GM21423 (cell line): ENCODE measurements at regions not wholly inside any gene's neighbourhood (a gene's known extent, or its start where the extent isn't known, plus 50 kb on each side); places are given as distances from the start of the nearest gene placed in this dataset.

Experiments used
- ATAC-seq: cut with Tn5 transposase; IDR thresholded peaks from one replicate; pipeline ENCODE4 v1.9.1; 2021; ENCODE audit warnings: mild to moderate bottlenecking, moderate library complexity; ENCODE audit not compliant: unreplicated experiment

DNA sequence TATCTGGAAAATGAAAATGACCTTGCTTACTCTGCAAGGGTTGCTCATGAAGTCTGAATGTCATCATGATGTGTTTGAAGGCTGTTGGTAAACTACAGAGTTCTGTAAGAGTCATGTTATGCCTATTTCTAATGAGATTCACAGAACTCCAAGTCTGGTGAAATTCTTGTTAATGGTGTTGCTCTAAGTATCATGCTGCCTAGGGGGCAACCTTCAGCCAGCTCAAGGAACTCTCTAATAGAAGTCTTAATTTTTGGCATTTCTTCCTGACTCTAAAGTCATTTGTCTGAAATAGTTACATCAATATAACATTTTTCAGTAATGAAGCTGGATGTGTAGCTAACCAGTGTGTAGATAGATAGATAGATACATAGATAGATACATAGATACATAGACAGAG is 302.8 kb downstream of the FAT3 start:
- no peak for ATAC-seq

DNA sequence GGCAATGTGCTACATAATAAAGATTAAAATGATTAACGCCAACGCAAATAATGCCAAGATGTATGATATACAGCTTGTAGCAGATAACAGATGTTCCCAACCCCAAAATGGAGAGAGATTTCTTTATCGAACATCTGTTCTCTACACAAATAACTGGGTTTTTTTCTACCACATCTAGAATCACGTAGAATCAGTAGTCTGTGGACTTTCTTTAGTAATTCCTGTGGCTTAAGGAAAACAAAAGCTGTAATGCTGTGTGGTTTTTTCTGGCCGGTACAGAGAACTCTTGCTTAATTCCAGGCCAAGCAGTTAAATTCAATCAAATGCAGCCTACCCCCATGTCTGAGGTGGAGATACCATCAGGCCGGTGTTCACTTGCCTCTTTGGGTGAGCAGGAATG is 303.4 kb downstream of the FAT3 start:
- ATAC-seq = no peak

DNA sequence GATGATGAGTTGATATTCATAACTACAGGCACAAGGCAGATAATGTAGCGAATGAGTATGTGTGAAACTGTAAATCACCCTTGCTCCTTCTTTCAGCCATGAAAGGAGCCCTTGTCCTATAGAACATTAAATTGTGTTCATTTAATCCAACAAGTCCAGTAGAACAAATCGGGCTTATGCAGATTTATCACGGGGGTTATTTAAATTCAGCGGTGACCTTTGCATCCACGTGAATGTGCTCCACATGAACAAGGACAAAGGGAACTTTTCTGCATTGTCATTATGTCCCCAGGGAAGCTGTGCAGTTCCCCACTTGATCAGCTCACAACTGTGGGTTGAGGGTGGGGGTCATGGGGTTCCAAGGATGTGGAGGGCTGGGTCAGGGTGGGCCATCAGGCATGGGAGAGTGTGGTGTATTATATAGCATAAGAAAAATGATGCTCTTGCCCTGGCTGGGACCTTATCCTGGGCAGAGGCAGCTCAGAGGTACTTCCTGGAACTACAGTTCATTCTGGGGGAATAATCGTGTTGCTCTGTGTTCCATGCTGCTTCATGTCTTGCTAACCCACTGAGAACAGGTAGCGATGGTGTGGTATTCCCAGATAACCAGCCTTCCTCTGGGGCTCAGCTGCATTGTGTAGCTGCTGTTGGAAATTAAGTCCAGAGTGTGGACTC is 306.6 kb downstream of the FAT3 start:
- ATAC-seq = no peak

DNA sequence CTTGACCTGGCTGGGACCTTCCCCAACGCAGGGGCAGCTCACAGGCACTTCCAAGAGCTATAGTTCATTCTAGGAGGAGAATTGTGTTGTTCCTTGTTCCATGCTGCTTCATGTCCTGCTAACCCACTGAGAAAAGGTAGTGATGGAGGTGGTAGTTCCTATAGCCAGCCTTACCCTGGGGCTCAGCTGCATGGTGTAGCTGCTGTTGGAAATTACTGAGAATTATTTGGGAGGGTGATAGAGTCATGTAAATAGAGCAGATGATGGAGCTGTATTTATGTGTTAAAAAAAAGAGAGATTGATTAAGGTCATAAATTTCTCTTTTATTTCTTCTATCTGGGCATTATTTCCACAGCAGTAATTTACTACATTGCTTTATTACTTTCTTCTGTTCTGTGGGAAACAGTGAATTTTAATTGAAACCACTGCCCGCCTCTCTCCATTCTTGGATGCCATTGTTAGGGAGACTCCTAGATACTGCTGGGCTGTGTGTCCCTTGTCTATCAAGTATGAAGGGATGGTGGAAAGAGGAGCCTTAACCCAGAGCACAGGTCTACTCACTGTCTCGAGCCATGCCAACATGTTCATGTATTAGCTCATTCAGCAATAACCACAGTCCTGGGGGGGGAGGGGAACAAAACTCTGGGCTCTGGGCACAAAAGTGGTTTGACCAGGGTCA is 309.2 kb downstream of the FAT3 start:
- ATAC-seq = no peak

GRCh38 chr11:92536883-92537282 is 312.3 kb downstream of the FAT3 start:
- ATAC-seq = no peak

DNA sequence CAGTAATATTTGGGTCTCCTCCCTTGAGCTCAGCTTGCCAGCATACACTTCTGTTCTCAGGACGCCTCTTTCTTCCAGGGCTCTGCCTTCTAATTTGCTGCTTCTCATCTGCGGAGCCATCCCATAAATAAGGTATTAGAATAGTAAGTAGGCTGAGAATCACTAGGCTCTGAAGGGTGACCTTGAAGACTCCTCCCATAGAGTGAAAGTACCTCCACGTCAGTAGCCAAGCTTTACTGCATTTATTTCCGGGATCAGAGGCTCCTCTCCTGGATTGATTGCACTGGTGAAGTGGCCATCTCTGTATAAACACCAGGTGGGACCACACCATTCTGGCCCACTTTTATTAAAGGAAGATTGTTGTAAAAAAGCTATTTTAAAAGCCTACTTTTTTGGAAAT is 315.5 kb downstream of the FAT3 start:
- ATAC-seq = no peak

- no peak for ATAC-seq
Observed at GRCh38 chr11:92545906-92546471, 321.4 kb downstream of the FAT3 start.

GRCh38 chr11:92546603-92547002 is 322.0 kb downstream of the FAT3 start:
- no peak for ATAC-seq

- ATAC-seq = no peak
Observed at GRCh38 chr11:92550411-92550810, 325.8 kb downstream of the FAT3 start.

DNA sequence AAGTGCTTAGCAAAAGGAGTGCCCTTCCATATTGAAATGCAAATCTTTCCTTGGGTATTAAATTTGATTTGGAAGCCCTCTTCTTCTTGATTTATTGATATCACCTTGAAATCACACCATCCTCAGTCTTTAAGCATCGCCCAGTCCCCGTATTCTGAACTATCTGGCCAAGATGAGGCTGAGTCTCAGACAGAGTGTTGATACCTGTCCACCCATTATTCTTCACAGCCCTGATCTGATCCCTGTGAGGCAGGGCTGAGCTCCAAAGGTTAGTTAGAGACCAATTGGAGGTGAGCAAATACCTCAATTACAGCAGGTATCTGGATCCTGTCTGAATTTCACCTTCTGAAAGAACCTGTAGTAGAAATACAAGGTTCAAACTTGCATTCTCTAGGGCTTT is 326.3 kb downstream of the FAT3 start:
- no peak for ATAC-seq

- ATAC-seq = no peak
Observed at GRCh38 chr11:92552942-92553341, 328.3 kb downstream of the FAT3 start.

GRCh38 chr11:92554688-92555087 is 330.1 kb downstream of the FAT3 start:
- no peak for ATAC-seq

GRCh38 chr11:92556431-92556830 is 331.8 kb downstream of the FAT3 start:
- ATAC-seq = no peak

GRCh38 chr11:92557879-92558278 is 333.3 kb downstream of the FAT3 start:
- ATAC-seq = no peak

- no peak for ATAC-seq
Observed at GRCh38 chr11:92558323-92558722, 333.7 kb downstream of the FAT3 start.

- ATAC-seq = no peak
Observed at GRCh38 chr11:92569726-92570125, 345.1 kb downstream of the FAT3 start.

- ATAC-seq = no peak
Observed at GRCh38 chr11:92572559-92572958, 347.9 kb downstream of the FAT3 start.

GRCh38 chr11:92576315-92576714 is 351.7 kb downstream of the FAT3 start:
- no peak for ATAC-seq

GRCh38 chr11:92580908-92581307 is 356.3 kb downstream of the FAT3 start:
- no peak for ATAC-seq

- ATAC-seq = no peak
Observed at GRCh38 chr11:92588393-92588792, 363.8 kb downstream of the FAT3 start.

DNA sequence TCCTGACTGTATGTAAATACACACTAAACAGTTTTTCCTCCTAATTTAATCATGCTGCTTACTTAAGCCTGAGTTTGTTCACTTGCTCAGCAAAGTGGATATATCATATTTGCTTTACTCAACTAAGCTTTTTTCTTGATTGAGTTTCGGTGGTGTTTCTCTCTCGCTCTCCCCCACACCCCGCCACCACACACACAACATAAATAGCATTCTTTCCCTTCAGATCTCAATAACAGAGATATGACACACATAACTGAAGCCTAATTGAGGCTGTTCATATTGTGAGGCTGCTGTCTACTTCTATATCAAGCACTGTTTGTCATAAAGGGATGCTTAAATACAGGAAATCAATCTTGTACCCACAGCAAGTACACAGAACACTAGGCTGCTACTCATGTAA is 364.9 kb downstream of the FAT3 start:
- ATAC-seq = no peak

DNA sequence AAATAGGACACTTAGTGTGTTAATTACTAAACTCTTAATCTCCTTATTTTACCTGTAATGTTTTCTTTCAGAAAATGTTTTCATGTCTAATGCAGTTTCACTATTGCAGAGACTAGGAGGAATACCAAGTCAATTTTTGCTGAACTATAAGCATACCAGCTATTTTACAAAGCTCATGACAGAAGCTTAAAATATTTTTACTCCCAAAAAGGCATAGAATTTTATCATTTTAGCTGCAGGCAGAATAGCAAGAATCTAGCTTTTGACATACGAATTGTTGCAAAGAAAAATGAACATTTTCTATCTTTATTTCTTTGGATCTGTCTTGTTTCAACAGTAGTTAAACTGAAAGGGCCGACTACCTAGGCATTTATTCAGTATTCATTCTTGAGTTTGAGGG is 366.9 kb downstream of the FAT3 start:
- no peak for ATAC-seq
